ENCODE measurements at regions not wholly inside any gene's neighbourhood (a gene's known extent, or its start where the extent isn't known, plus 50 kb on each side); places are given as distances from the start of the nearest gene placed in this dataset.

GRCh38 chr10:28810057-28810870 is 132.9 kb downstream of the BAMBI start:
- Histone ChIP-seq H3K27ac (ENCODE audit: insufficient read depth, low read length) (no peak overlapping the region), H3K36me3 (ENCODE audit: control insufficient read depth, insufficient read depth, low read length) (no peaks in the 10 kb centered on the region), H3K9ac (ENCODE audit: insufficient read depth, low read length) (no peak overlapping the region), H3K9me3 (ENCODE audit: control insufficient read depth, insufficient read depth, low read depth, low read length) (no peaks in the 10 kb centered on the region), H3K79me2 (ENCODE audit: control insufficient read depth, insufficient read depth, low read length) (no peaks in the 10 kb centered on the region), H3K4me1 (ENCODE audit: control insufficient read depth, extremely low read depth, insufficient read depth, low read length) (peaks cover 4% of the 10 kb centered on the region), H3K4me3 (replicated peaks in 1 of 4; ENCODE audit: control extremely low read depth in 1 of 4, insufficient read depth in 1 of 4, low read depth in 3 of 4, low read length in 4 of 4) (no peak overlapping the region), H3K27me3 (ENCODE audit: control insufficient read depth, insufficient read depth, low read length) (no peaks in the 10 kb centered on the region), H4K20me1 (ENCODE audit: control insufficient read depth, extremely low read depth, insufficient read depth, low read length) (no peaks in the 10 kb centered on the region), H2AFZ (ENCODE audit: low read length) (peak overlapping the region; percentile 33), H3K4me2 (ENCODE audit: extremely low read depth, insufficient read depth, low read length) (no peak overlapping the region)
- TF ChIP-seq EZH2 (IDR thresholded peaks at IDR 0.05; ENCODE audit: low read length, missing control alignments) (no peak), CTCF (conservative IDR thresholded peaks at IDR 0.05 in 1 of 2, IDR thresholded peaks at IDR 0.05 in 1 of 2; ENCODE audit: low read depth in 1 of 2, low read length in 2 of 2) (no peak)
- DNase-seq (ENCODE audit: low read depth in 2 of 2) = peak in 1 of 2 donors; percentile 53

- Histone ChIP-seq H3K9me3 (ENCODE audit: control insufficient read depth, insufficient read depth, low read depth, low read length) (no peaks in the 10 kb centered on the region), H3K27me3 (ENCODE audit: control insufficient read depth, insufficient read depth, low read length) (no peaks in the 10 kb centered on the region), H2AFZ (ENCODE audit: low read length) (no peak overlapping the region), H3K4me3 (replicated peaks in 1 of 4; ENCODE audit: control extremely low read depth in 1 of 4, insufficient read depth in 1 of 4, low read depth in 3 of 4, low read length in 4 of 4) (no peak overlapping the region), H3K9ac (ENCODE audit: insufficient read depth, low read length) (no peak overlapping the region), H3K4me2 (ENCODE audit: extremely low read depth, insufficient read depth, low read length) (no peak overlapping the region), H4K20me1 (ENCODE audit: control insufficient read depth, extremely low read depth, insufficient read depth, low read length) (no peaks in the 10 kb centered on the region), H3K36me3 (ENCODE audit: control insufficient read depth, insufficient read depth, low read length) (no peaks in the 10 kb centered on the region), H3K4me1 (ENCODE audit: control insufficient read depth, extremely low read depth, insufficient read depth, low read length) (peaks cover 2% of the 10 kb centered on the region), H3K27ac (ENCODE audit: insufficient read depth, low read length) (no peak overlapping the region), H3K79me2 (ENCODE audit: control insufficient read depth, insufficient read depth, low read length) (no peaks in the 10 kb centered on the region)
- no peak for DNase-seq (ENCODE audit: low read depth in 2 of 2)
- TF ChIP-seq CTCF (conservative IDR thresholded peaks at IDR 0.05 in 1 of 2, IDR thresholded peaks at IDR 0.05 in 1 of 2; ENCODE audit: low read depth in 1 of 2, low read length in 2 of 2) = no peak
- no peak for TF ChIP-seq EZH2 (IDR thresholded peaks at IDR 0.05; ENCODE audit: low read length, missing control alignments)
These were observed 134.5 kb downstream of the BAMBI start for GRCh38 chr10:28811639-28812349.

Data from fibroblast of lung (primary cell).